Omental fat pad (tissue), 3 donors: ENCODE measurements at regions not wholly inside any gene's neighbourhood (a gene's known extent, or its start where the extent isn't known, plus 50 kb on each side); places are given as distances from the start of the nearest gene placed in this dataset.

ENCODE experiments used
- ATAC-seq: fragments of 150-250 bp; one replicate; pipeline ENCODE4 v1.9.1; 2016; ENCODE audit warnings: mild to moderate bottlenecking, moderate library complexity; ENCODE audit not compliant: low FRiP score
- DNase-seq: peaks from one replicate; pipeline ENCODE4 v3.0.0-alpha.2; 2019; ENCODE audit warnings: low spot score
- CTCF ChIP-seq, 3 donors: fragments of 450-650 bp; IDR thresholded peaks; one replicate each; pipeline ENCODE4 v1.5.1; 2016 to 2017; ENCODE audit warnings: antibody characterized with exemption in 3 of 3, mild to moderate bottlenecking in 3 of 3, moderate library complexity in 2 of 3

- no peak for TF ChIP-seq CTCF (IDR thresholded peaks at IDR 0.05)
- ATAC-seq = no peak
- no peak for DNase-seq
Observed at GRCh38 chr20:24406251-24406650, 63.2 kb upstream of the SYNDIG1 start.

GRCh38 chr20:24405810-24406209 lies 63.6 kb upstream of the SYNDIG1 start:
- no peak for TF ChIP-seq CTCF (IDR thresholded peaks at IDR 0.05)
- no peak for ATAC-seq
- DNase-seq = no peak

- ATAC-seq = no peak
- TF ChIP-seq CTCF (IDR thresholded peaks at IDR 0.05) = no peak
- no peak for DNase-seq
Observed at GRCh38 chr20:24403406-24403805, 66.0 kb upstream of the SYNDIG1 start.

- ATAC-seq (no peak), DNase-seq (no peak)
- no peak for TF ChIP-seq CTCF (IDR thresholded peaks at IDR 0.05)
Observed at GRCh38 chr20:24402188-24402587, 67.2 kb upstream of the SYNDIG1 start.

- ATAC-seq (no peak), DNase-seq (no peak)
- TF ChIP-seq CTCF (IDR thresholded peaks at IDR 0.05) = no peak
Observed at GRCh38 chr20:24395151-24395550, 74.3 kb upstream of the SYNDIG1 start.

- ATAC-seq = no peak
- TF ChIP-seq CTCF (IDR thresholded peaks at IDR 0.05) = no peak
Observed at GRCh38 chr20:24393903-24394302, 75.5 kb upstream of the SYNDIG1 start.

GRCh38 chr20:24392612-24393011 lies 76.8 kb upstream of the SYNDIG1 start:
- ATAC-seq (no peak), DNase-seq (no peak)
- no peak for TF ChIP-seq CTCF (IDR thresholded peaks at IDR 0.05)

More at GRCh38 chr20:24393903-24394302, 75.5 kb upstream of the SYNDIG1 start:
- no peak for DNase-seq
